ENCODE measurements at regions not wholly inside any gene's neighbourhood (a gene's known extent, or its start where the extent isn't known, plus 50 kb on each side); places are given as distances from the start of the nearest gene placed in this dataset.
"Not testable (repeated sequence)": the region's sequence is repeated elsewhere in the genome, so short reads cannot be mapped to it uniquely, and the experiment has no call there.

DNA sequence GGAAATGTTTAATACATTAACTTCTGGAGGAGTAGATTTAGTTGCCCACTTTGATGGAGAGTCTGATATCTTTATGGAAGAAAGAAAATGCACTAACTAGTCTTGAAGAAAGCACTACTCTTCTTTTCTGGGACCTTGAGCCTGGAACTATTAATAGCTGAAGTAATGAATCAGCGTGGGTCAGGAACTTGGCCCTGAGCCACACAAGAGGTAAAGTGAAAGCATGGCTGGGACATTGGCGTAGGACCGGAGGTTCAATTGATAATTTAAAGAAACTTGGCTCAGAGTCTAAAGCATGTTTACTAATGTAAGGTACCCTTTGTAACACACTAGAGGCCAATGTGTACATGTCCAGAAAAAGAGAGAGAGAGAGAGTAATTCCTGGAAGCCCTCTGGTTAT, 195.5 kb downstream of the CDY1B start:
- intact Hi-C loops (cut with DNase I); ATAC-seq (ENCODE audit: poor library complexity): not testable (repeated sequence)

DNA sequence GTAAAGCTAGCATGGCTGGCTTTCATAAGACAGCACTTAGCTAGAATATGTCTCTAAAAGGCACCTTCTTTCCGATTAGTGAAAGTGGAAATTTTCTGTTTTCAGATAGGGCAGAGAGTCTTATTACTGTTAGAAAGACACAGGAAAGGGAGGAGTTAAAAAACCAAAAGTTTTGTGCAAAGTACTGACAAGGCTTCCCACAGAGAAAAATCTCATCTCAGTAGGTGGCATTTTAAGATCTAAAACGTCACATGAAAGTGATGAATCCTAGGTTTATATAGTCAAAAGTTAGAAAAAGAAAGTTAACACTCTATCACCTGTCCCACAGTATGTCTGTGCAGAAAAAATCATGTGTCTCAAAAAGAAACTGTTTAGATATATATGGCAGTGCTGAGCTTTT, 197.0 kb downstream of the CDY1B start:
- DNase-seq; intact Hi-C loops (cut with DNase I); ATAC-seq (ENCODE audit: poor library complexity): not testable (repeated sequence)

More for the DNA sequence above, 195.5 kb downstream of the CDY1B start:
- not testable (repeated sequence) for DNase-seq

DNA sequence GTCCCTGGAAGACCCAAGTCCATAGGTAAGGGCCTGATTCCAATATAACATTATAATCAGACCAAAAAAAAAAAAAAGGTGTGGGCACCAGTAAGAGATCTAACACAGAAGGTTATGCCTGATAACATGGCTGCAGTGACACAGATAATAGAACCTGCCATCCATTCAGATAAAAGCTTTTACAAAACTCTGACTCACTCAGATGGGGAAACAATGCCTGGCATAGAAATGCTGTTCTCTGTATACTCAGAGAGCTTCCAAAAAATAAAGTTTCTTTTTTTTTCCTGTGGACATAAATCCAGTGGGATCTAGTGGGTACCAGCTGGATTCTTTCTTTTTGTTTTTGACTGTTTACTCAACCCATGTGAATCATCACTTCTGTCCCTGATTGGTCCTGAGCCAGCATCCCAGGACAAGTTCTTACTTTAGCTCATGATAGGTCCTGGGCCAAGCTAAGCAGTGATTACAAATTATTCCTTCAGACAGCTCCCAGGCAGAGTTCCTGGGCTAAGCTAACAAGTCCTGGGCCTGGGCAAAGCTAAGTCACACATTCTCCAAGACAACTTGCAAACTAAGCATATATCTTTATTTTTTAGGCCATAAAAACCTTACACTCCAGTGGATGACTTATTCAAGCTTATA, 199.9 kb downstream of the CDY1B start:
- intact Hi-C loops (cut with DNase I); DNase-seq: not testable (repeated sequence)
- peak; percentile 94 for ATAC-seq (ENCODE audit: poor library complexity)

DNA sequence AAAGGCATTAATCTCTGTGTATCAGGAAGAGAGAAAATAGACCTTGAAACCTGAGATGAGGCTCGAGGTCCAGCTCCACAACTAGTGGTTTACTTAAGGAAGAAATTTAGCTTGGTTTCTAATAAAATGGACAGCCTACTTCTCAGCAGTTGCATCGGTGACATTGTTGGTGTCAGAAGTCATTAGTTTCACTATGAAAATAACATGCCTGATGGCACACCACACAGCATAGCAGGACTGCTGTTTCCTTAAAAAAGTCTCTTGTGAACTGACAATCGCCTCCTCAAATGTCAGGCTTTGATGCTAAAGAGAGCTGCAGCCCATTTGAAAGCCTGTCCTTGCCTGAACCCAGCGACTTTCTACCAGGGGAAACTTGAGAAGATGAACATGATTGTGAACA, 204.1 kb downstream of the CDY1B start:
- DNase-seq; intact Hi-C loops (cut with DNase I); ATAC-seq (ENCODE audit: poor library complexity): not testable (repeated sequence)

DNA sequence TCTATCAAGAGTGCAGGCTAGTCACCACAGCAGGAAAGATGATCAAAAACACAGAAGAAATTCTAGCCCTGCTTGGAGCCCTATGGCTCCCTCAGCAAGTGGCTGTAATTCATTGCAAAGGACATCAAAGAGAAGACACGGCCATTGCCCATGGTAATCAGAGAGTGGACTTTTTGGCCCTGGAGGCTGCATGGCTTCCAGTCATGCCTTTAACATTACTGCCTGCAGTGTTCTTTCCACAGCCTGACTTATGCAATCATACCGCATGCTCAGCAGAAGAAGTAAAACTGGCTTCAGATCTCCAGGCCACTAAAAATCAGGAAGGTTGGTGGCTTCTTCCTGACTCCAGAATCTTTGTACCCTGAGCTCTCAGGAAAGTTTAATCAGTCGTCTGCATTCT, 218.1 kb downstream of the CDY1B start:
- ATAC-seq (ENCODE audit: poor library complexity); intact Hi-C loops (cut with DNase I); DNase-seq: not testable (repeated sequence)

DNA sequence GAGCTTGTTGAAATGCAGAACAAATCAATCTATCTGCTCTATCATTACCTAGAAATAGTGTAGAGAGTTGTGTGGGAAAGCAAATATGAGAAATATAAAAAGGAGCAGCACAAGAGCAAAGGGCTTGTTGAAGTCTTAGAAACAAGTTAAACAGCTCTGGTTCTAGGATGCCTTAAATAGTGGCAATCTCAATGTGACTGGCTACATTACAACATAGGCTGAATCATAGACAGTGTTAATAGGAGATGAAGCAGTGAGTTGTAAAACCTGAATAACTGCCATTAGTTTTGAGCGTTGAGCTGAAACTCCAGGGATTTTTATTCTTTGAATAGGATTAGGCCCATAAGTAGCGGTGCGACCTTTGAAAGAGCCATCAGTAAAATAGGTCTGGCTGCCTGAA, 225.9 kb downstream of the CDY1B start:
- intact Hi-C loops (cut with DNase I); ATAC-seq (ENCODE audit: poor library complexity); DNase-seq: not testable (repeated sequence)

DNA sequence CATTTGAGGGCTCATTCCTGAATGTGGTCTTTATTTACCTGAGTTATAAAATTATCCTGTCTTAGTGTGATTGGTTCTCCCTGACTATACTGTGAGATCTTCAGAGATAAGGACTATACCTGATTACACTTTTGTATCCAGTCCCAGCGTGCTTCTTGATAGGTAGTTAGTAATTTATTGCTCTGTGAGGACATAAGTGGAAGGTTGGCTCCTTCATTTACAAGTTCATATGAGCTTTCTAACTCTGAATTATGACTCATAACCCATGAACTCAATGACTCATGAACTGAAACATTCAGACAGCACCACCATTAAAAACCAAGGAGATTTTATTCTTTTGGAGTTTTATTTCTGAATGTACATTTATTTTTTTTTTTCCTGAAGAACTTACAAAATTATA, 257.1 kb downstream of the CDY1B start:
- ATAC-seq (ENCODE audit: poor library complexity); DNase-seq; intact Hi-C loops (cut with DNase I): not testable (repeated sequence)

DNA sequence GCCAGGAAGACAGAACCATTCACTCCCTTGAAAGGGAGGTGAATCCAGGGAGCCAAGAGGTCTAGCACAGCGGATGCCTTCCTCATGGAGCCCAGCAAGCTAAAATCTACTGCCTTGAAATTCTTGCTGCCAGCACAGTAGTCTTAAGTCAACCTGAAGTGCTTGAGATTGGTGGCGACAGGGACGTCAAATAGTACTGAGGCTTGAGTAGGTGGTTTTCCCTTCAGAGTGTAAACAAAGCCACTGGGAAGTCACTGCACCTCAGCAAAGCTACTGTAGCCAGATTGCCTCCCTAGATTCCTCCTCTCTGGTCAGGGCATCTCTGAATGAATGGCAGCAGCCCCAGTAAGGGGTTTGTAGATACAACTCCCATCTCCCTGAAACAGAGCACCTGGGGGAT, 299.1 kb downstream of the CDY1B start:
- ATAC-seq (ENCODE audit: poor library complexity); intact Hi-C loops (cut with DNase I); DNase-seq: not testable (repeated sequence)

Measured in Right ventricle myocardium superior (tissue), 1 donor.